Keratinocyte (primary cell): ENCODE measurements at regions not wholly inside any gene's neighbourhood (a gene's known extent, or its start where the extent isn't known, plus 50 kb on each side); places are given as distances from the start of the nearest gene placed in this dataset.

Experiments
- DNase-seq: peaks from one replicate; pipeline ENCODE4 v3.0.0-alpha.2; 2011; ENCODE audit warnings: low read depth, missing footprints, low spot score
- FAIRE-seq: peaks from 2 replicates; lab custom pipeline; 2011; peaks lifted over from hg19 to GRCh38; lab: Jason Lieb, UNC
- H2AFZ ChIP-seq: 2 replicates; pipeline ENCODE4 v1.6.0; 2012; ENCODE audit warnings: low read length, control low read depth, inconsistent platforms; ENCODE audit not compliant: control insufficient read depth
- H3K27ac ChIP-seq: 2 replicates; pipeline ENCODE4 v1.5.1; 2011; ENCODE audit warnings: low read length; ENCODE audit not compliant: control insufficient read depth, insufficient read depth
- H3K27me3 ChIP-seq: 3 replicates; pipeline ENCODE4 v1.6.0; 2011; ENCODE audit warnings: low read length; ENCODE audit not compliant: control insufficient read depth, insufficient read depth; ENCODE audit errors: extremely low read depth
- H3K36me3 ChIP-seq, 2 experiments: 2 replicates in 1 of 2; 3 replicates in 1 of 2; pipeline ENCODE4 v1.5.1; 2011; ENCODE audit warnings: low read length in 2 of 2, mild to moderate bottlenecking in 1 of 2; ENCODE audit not compliant: control insufficient read depth in 2 of 2, insufficient read depth in 2 of 2; ENCODE audit errors: extremely low read depth in 1 of 2
- H3K4me1 ChIP-seq: 3 replicates; pipeline ENCODE4 v1.5.1; 2011; ENCODE audit warnings: low read length; ENCODE audit not compliant: control insufficient read depth, insufficient read depth; ENCODE audit errors: extremely low read depth
- H3K4me2 ChIP-seq: 3 replicates; pipeline ENCODE4 v1.6.0; 2011; ENCODE audit warnings: low read depth, low read length; ENCODE audit not compliant: control insufficient read depth, insufficient read depth; ENCODE audit errors: extremely low read depth
- H3K4me3 ChIP-seq, 3 experiments: fragments of 200-600 bp in 1 of 3; sonication (generic) in 1 of 3; 2 replicates in 2 of 3; 3 replicates in 1 of 3; pipeline ENCODE4 v1.5.1; 2011 to 2016; ENCODE audit warnings: low read length in 3 of 3, mild to moderate bottlenecking in 3 of 3, control low read depth in 2 of 3, inconsistent platforms in 1 of 3, low read depth in 1 of 3, mixed read lengths in 1 of 3, mixed run types in 1 of 3, moderate library complexity in 1 of 3; ENCODE audit not compliant: control insufficient read depth in 2 of 3, insufficient read depth in 2 of 3; ENCODE audit errors: extremely low read depth in 1 of 3
- H3K79me2 ChIP-seq: 2 replicates; pipeline ENCODE4 v1.6.0; 2012; ENCODE audit warnings: low read length; ENCODE audit not compliant: control insufficient read depth, insufficient read depth
- H3K9ac ChIP-seq: 3 replicates; pipeline ENCODE4 v1.6.0; 2011; ENCODE audit warnings: low read length; ENCODE audit not compliant: control insufficient read depth, insufficient read depth; ENCODE audit errors: extremely low read depth
- H3K9me1 ChIP-seq: 3 replicates; pipeline ENCODE4 v1.6.0; 2011; ENCODE audit warnings: low read length; ENCODE audit not compliant: control insufficient read depth, insufficient read depth; ENCODE audit errors: extremely low read depth
- H3K9me3 ChIP-seq: 2 replicates; pipeline ENCODE4 v1.5.1; 2012; ENCODE audit warnings: low read depth, low read length; ENCODE audit not compliant: control insufficient read depth
- H4K20me1 ChIP-seq: 3 replicates; pipeline ENCODE4 v1.6.0; 2011; ENCODE audit warnings: low read length; ENCODE audit not compliant: control insufficient read depth, insufficient read depth; ENCODE audit errors: extremely low read depth
- CTCF ChIP-seq, 3 experiments: IDR thresholded peaks in 1 of 3; conservative IDR thresholded peaks in 1 of 3; optimal IDR thresholded peaks in 1 of 3; 2 replicates in 2 of 3; 3 replicates in 1 of 3; pipeline versions ENCODE3 to v1.5.1; 2011; ENCODE audit warnings: low read length in 3 of 3, mild to moderate bottlenecking in 3 of 3, moderate library complexity in 2 of 3, control low read depth in 1 of 3, inconsistent platforms in 1 of 3; ENCODE audit not compliant: insufficient read depth in 2 of 3; ENCODE audit errors: extremely low read depth in 1 of 3
- EZH2 ChIP-seq: IDR thresholded peaks from one replicate; pipeline ENCODE4 v1.6.1; 2012; ENCODE audit warnings: inconsistent platforms, mild to moderate bottlenecking, low read length, moderate library complexity
- dilution Hi-C: fragments of 300-500 bp; cut with MboI; formaldehyde crosslinking; loops from one replicate; pipeline ENCODE4 v1.7.0; 2020; ENCODE audit warnings: low sequenced_read_pairs; ENCODE audit not compliant: extremely low pct_ligation_motif_present

GRCh38 chr17:13943909-13944308 is 125.4 kb upstream of the COX10 start:
- no peaks in the 10 kb centered on the region for H3K9me3 ChIP-seq
- FAIRE-seq: no peak
- H3K4me1 ChIP-seq: no peaks in the 10 kb centered on the region
- H3K4me2 ChIP-seq: no peak overlapping the region
- no peak overlapping the region for H3K9ac ChIP-seq
- dilution Hi-C loops: no loop called here
- DNase-seq: no peak
- no peak overlapping the region for H2AFZ ChIP-seq
- H3K9me1 ChIP-seq: no peaks in the 10 kb centered on the region
- no peaks in the 10 kb centered on the region for H3K79me2 ChIP-seq
- no peaks in the 10 kb centered on the region for H4K20me1 ChIP-seq
- H3K36me3 ChIP-seq: no peaks in the 10 kb centered on the region
- TF ChIP-seq CTCF (optimal IDR thresholded peaks at IDR 0.05 in 1 of 3, IDR thresholded peaks at IDR 0.05 in 1 of 3, conservative IDR thresholded peaks at IDR 0.05 in 1 of 3; ENCODE audit: extremely low read depth in 1 of 3, insufficient read depth in 2 of 3, low read length in 3 of 3) (no peak), EZH2 (no peak)
- H3K4me3 ChIP-seq: no peak overlapping the region
- H3K27me3 ChIP-seq: no peaks in the 10 kb centered on the region
- no peak overlapping the region for H3K27ac ChIP-seq

GRCh38 chr17:13947499-13947898 is 121.8 kb upstream of the COX10 start:
- Histone ChIP-seq H3K9me1 (no peaks in the 10 kb centered on the region), H3K27ac (no peak overlapping the region), H3K36me3 (no peaks in the 10 kb centered on the region), H3K4me2 (no peak overlapping the region), H3K4me3 (no peak overlapping the region), H3K27me3 (peaks cover 2% of the 10 kb centered on the region), H2AFZ (no peak overlapping the region), H4K20me1 (no peaks in the 10 kb centered on the region), H3K9ac (no peak overlapping the region), H3K4me1 (peaks cover 4% of the 10 kb centered on the region), H3K9me3 (no peaks in the 10 kb centered on the region), H3K79me2 (no peaks in the 10 kb centered on the region)
- no peak for DNase-seq
- dilution Hi-C loops: no loop called here
- FAIRE-seq: no peak
- TF ChIP-seq CTCF (optimal IDR thresholded peaks at IDR 0.05 in 1 of 3, IDR thresholded peaks at IDR 0.05 in 1 of 3, conservative IDR thresholded peaks at IDR 0.05 in 1 of 3; ENCODE audit: extremely low read depth in 1 of 3, insufficient read depth in 2 of 3, low read length in 3 of 3): no peak
- TF ChIP-seq EZH2: no peak
